ENCODE measurements at regions not wholly inside any gene's neighbourhood (a gene's known extent, or its start where the extent isn't known, plus 50 kb on each side); places are given as distances from the start of the nearest gene placed in this dataset.

- TF ChIP-seq CTCF (conservative IDR thresholded peaks at IDR 0.05; ENCODE audit: low read depth, low read length) (no peak), EZH2 (IDR thresholded peaks at IDR 0.05; ENCODE audit: borderline replicate concordance, low read depth, low read length, poor library complexity, severe bottlenecking) (no peak)
Observed at GRCh38 chr3:144655423-144655822, 683.8 kb downstream of the DIPK2A start.

Data from A673 (cell line).